Heart left ventricle (tissue), 16 donors: ENCODE measurements at regions not wholly inside any gene's neighbourhood (a gene's known extent, or its start where the extent isn't known, plus 50 kb on each side); places are given as distances from the start of the nearest gene placed in this dataset.
A peak's percentile ranks its signal among the peaks of the same experiment; 100 is the strongest.

Experiments
- ATAC-seq, 4 donors: fragments of 200-7000 bp; cut with Tn5 transposase; one replicate each; pipeline ENCODE4 v1.9.1; 2020 to 2022; ENCODE audit warnings: moderate library complexity in 4 of 4, mild to moderate bottlenecking in 3 of 4, moderate number of reproducible peaks in 1 of 4
- DNase-seq, 5 donors: peaks; one replicate each; pipeline ENCODE4 v3.0.0-alpha.2; 2020
- H3K27ac ChIP-seq, 12 donors: fragments of 200-600 bp; sonication (generic) in 4 of 12; one replicate each; pipeline versions ENCODE4 v1.5.0 to v1.8.0; 2016 to 2022; ENCODE audit warnings: mild to moderate bottlenecking in 2 of 12
- H3K27me3 ChIP-seq, 9 donors: fragments of 200-600 bp; sonication (generic) in 2 of 9; one replicate each; pipeline versions ENCODE4 v1.5.1 to v1.8.0; 2016 to 2022; ENCODE audit warnings: mild to moderate bottlenecking in 3 of 9
- H3K36me3 ChIP-seq, 9 donors: fragments of 200-600 bp; sonication (generic) in 2 of 9; one replicate each; pipeline versions ENCODE4 v1.5.0 to v1.8.0; 2018 to 2022; ENCODE audit warnings: mild to moderate bottlenecking in 2 of 9
- H3K4me1 ChIP-seq, 12 donors: fragments of 200-600 bp; sonication (generic) in 4 of 12; one replicate each; pipeline versions ENCODE4 v1.5.0 to v1.8.0; 2016 to 2022; ENCODE audit warnings: mild to moderate bottlenecking in 3 of 12
- H3K4me3 ChIP-seq, 12 donors: fragments of 200-600 bp; sonication (generic) in 4 of 12; one replicate each; pipeline versions ENCODE4 v1.5.0 to v1.8.0; 2017 to 2022; ENCODE audit warnings: mild to moderate bottlenecking in 9 of 12, moderate library complexity in 4 of 12
- H3K9me3 ChIP-seq, 12 donors: fragments of 200-600 bp; sonication (generic) in 4 of 12; one replicate each; pipeline versions ENCODE4 v1.5.0 to v1.8.0; 2016 to 2022; ENCODE audit warnings: mild to moderate bottlenecking in 1 of 12
- POLR2A ChIP-seq, 2 donors: fragments of 450-650 bp; IDR thresholded peaks; one replicate each; pipeline ENCODE4 v1.6.1; 2017; ENCODE audit warnings: antibody characterized with exemption in 2 of 2, mild to moderate bottlenecking in 2 of 2, moderate library complexity in 2 of 2
- WGBS, 4 donors: extraction: QIAGEN DNeasy Blood & Tissue Kit in 2 of 4; methylation state at CpG; one replicate each; pipeline versions ENCODE4 v1.1.5 to v1.1.7; 2013 to 2018; 5-methylcytosine and 5-hydroxymethylcytosine counted together
- intact Hi-C, 10 donors: fragments of 100-400 bp; cut with DNase I; formaldehyde crosslinking; loops; one replicate each; pipeline versions ENCODE4 v1.11.1 to v1.14.2; 2022
- TF ChIP-seq, protein P1 (sequence below), 12 donors: fragments of 200-600 bp; sonication (generic) in 4 of 12; IDR thresholded peaks; one replicate each; pipeline versions ENCODE4 v1.5.0 to v1.8.0; 2018 to 2022; ENCODE audit warnings: antibody characterized with exemption in 12 of 12, mild to moderate bottlenecking in 5 of 12
- donor health status: ischemic (EF 13 %, LVEDD 7.1; RV severe dilation, severe dysfunction).
- donor health status: healthy with polysubstance abuse.
- donor health status: DM: no; HTN: yes; CAD: no.
- donor health status: DM: no; HTN: no; CAD: no.
- donor health status: ischemic (EF 25% LVEDD 6.9; RV normal size, moderate dysfunction).
- donor health status: ischemic (EF 25% LVEDD 5.7; RV mildly dilated, moderate dysfunction).
- donor health status: healthy.
- donor health status: DM: yes; HTN: yes; CAD: no.
- donor health status: ischemic (EF 35%, LVEDD 5.7; RV mildly dilated, moderate dysfunction).
- donor health status: nonischemic (EF 11% LVEDD 7.7; RV severe dilation, severe dysfunction).
- donor health status: DM: yes; HTN: yes; CAD: no.
- donor health status: PGD.
- donor health status: ischemic (EF 29% LVEDD 5.4; RV normal size, mild dysfunction).
- donor health status: nonischemic (EF 23%, LVEDD 6.1; RV moderate dilation, normal function).

DNA sequence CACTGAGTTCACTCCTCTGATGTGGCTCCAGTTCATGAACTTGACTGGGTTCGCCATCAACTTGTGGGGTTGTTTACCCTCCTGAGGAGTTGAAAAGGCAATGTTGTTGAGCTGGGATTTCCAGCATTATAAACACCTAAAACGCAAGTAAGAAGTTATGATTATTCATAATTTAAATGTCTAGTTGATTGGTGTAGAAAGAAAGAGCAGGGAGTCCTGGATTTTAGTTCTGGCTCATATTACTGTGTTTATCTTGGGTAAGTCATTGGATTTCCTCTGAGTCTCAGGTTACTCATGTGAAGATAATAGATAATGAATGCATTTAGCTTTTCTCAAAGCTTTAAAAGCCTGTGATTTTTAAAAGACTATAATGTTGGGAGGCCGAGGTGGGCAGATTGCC lies 438.0 kb upstream of the CDH20 start:
- no peak overlapping the region for H3K4me3 ChIP-seq
- H3K36me3 ChIP-seq = no peaks in the 10 kb centered on the region
- intact Hi-C loops = no loop called here
- no peak for ATAC-seq
- H3K4me1 ChIP-seq = peaks cover 0 to 7% (median 0%) of the 10 kb centered on the region in 12 donors
- no peaks in the 10 kb centered on the region for H3K9me3 ChIP-seq
- no peak for DNase-seq
- no peak for TF ChIP-seq POLR2A (IDR thresholded peaks at IDR 0.05)
- TF ChIP-seq, protein P1, sequence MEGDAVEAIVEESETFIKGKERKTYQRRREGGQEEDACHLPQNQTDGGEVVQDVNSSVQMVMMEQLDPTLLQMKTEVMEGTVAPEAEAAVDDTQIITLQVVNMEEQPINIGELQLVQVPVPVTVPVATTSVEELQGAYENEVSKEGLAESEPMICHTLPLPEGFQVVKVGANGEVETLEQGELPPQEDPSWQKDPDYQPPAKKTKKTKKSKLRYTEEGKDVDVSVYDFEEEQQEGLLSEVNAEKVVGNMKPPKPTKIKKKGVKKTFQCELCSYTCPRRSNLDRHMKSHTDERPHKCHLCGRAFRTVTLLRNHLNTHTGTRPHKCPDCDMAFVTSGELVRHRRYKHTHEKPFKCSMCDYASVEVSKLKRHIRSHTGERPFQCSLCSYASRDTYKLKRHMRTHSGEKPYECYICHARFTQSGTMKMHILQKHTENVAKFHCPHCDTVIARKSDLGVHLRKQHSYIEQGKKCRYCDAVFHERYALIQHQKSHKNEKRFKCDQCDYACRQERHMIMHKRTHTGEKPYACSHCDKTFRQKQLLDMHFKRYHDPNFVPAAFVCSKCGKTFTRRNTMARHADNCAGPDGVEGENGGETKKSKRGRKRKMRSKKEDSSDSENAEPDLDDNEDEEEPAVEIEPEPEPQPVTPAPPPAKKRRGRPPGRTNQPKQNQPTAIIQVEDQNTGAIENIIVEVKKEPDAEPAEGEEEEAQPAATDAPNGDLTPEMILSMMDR (IDR thresholded peaks at IDR 0.05) = no peak
- no peak overlapping the region for H3K27ac ChIP-seq
- 82 to 88% (median 87%) methylated on average over 3 of the region's 3 CpGs for WGBS, 4 donors
- peaks cover 0 to 4% (median 0%) of the 10 kb centered on the region in 9 donors for H3K27me3 ChIP-seq

DNA sequence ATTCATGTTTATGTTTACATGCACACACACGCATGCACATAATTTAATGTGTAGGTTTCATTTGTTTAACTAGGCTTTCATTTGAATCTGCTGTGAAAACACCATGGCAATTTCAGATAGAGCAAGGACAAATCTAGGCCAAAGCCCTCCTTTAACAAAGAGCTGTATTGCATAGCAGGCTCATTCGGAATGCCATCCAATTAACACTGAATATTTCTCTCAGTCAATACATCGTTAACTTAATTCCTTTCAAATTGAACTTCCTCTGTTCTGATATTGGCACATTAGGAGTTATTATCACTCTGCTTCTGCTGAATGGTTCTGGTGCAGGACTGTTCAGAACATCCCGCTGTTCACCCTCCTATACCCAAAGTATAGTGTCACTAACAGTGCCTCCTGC lies 435.1 kb upstream of the CDH20 start:
- 73 to 81% (median 76%) methylated on average over 4 of the region's 4 CpGs for WGBS, 4 donors
- no peak overlapping the region for H3K27ac ChIP-seq
- no peaks in the 10 kb centered on the region for H3K36me3 ChIP-seq
- no peak for ATAC-seq
- TF ChIP-seq POLR2A (IDR thresholded peaks at IDR 0.05) = no peak
- TF ChIP-seq, protein P1 (IDR thresholded peaks at IDR 0.05) = no peak
- H3K9me3 ChIP-seq = no peaks in the 10 kb centered on the region
- DNase-seq = no peak
- H3K27me3 ChIP-seq = peaks cover 0 to 4% (median 0%) of the 10 kb centered on the region in 9 donors
- no peak overlapping the region for H3K4me3 ChIP-seq
- intact Hi-C loops = no loop called here
- H3K4me1 ChIP-seq = peaks cover 0 to 7% (median 0%) of the 10 kb centered on the region in 12 donors

DNA sequence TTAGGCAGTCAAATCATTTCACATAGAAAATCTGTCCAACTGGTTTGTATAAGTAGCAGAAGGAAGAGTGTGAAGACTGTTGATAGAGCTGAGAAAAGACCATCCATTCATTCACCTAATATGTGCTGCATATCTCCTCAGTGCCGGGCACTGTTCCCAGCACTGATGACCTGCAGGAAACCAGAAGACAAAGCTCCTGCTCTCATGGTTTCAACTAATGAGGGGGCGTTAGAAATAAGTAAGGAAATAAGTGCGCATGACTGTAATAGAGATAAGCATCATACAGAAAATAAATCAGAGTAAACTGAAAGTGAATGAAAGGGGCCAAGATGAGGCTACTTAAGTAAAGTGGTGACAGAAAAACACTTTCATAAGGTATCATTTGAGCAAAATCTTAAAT lies 427.5 kb upstream of the CDH20 start:
- DNase-seq (peak in 3 of 5 donors; percentile 9 to 38 (median 26)), ATAC-seq (peak in 3 of 4 donors; percentile 18 to 96 (median 38))
- Histone ChIP-seq H3K36me3 (no peaks in the 10 kb centered on the region), H3K4me3 (no peak overlapping the region), H3K9me3 (no peaks in the 10 kb centered on the region), H3K4me1 (peaks cover 0 to 3% (median 0%) of the 10 kb centered on the region in 12 donors), H3K27ac (no peak overlapping the region), H3K27me3 (no peaks in the 10 kb centered on the region)
- intact Hi-C loops = loop anchor here in 1 of 10 donors (5.0 kb wide), 1 partner anchor 153 kb away; no protein-coding TSS in a partner anchor
- 29 to 45% (median 31%) methylated on average over 3 of the region's 3 CpGs for WGBS, 4 donors
- no peak for TF ChIP-seq POLR2A (IDR thresholded peaks at IDR 0.05)
- TF ChIP-seq, protein P1 (IDR thresholded peaks at IDR 0.05) = no peak

DNA sequence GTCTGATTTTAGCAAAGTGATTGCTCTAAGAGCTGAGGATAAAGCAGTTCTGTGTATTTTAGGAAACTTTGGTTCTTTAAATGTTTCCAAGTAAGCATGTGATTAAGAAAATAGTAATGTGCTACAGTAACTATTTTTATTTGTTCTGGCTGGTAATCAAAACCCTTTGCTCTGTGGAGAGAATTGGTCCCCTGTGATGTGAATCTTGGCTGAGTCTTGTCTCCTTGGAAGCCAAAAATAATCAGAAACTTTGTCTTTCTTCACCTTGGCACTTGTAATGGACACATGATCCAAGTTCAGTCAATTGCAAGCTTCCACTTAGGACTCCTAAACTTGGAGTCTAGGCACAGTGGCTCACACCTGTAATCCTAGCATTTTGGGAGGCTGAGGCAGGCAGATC lies 422.7 kb upstream of the CDH20 start:
- no peak overlapping the region for H3K4me3 ChIP-seq
- intact Hi-C loops = no loop called here
- ATAC-seq = peak in 2 of 4 donors; percentile 11 to 26
- no peak overlapping the region for H3K27ac ChIP-seq
- DNase-seq = no peak
- no peak for TF ChIP-seq POLR2A (IDR thresholded peaks at IDR 0.05)
- TF ChIP-seq, protein P1 (IDR thresholded peaks at IDR 0.05) = no peak
- no peaks in the 10 kb centered on the region for H3K9me3 ChIP-seq
- no peaks in the 10 kb centered on the region for H3K27me3 ChIP-seq
- no peaks in the 10 kb centered on the region for H3K36me3 ChIP-seq
- peaks cover 0 to 3% (median 0%) of the 10 kb centered on the region in 12 donors for H3K4me1 ChIP-seq
